Cardiac muscle cell (in vitro differentiated cells and primary cell): ENCODE measurements at regions not wholly inside any gene's neighbourhood (a gene's known extent, or its start where the extent isn't known, plus 50 kb on each side); places are given as distances from the start of the nearest gene placed in this dataset.

Experiments used
- DNase-seq, 2 donors: peaks; one replicate each; pipeline versions ENCODE4 v3.0.0 to v3.0.0-alpha.2; 2010 to 2017; ENCODE audit warnings: low read depth in 1 of 2, low spot score in 1 of 2
- H3K27ac ChIP-seq: fragments of 200-600 bp; sonication (generic); 2 replicates; pipeline ENCODE4 v1.5.1; 2016
- H3K27me3 ChIP-seq: fragments of 200-600 bp; sonication (generic); 2 replicates; pipeline ENCODE4 v1.6.0; 2016; ENCODE audit warnings: control low read depth
- H3K36me3 ChIP-seq: fragments of 200-600 bp; sonication (generic); 2 replicates; pipeline ENCODE4 v1.5.1; 2016; ENCODE audit warnings: control low read depth
- H3K4me1 ChIP-seq: fragments of 200-600 bp; sonication (generic); 2 replicates; pipeline ENCODE4 v1.8.1; 2017; ENCODE audit warnings: low read depth, mild to moderate bottlenecking, mixed run types
- H3K4me3 ChIP-seq: fragments of 200-600 bp; sonication (generic); 2 replicates; pipeline ENCODE4 v1.5.1; 2016; ENCODE audit warnings: mild to moderate bottlenecking
- H3K9me3 ChIP-seq: fragments of 200-600 bp; sonication (generic); 2 replicates; pipeline ENCODE4 v1.5.1; 2017; ENCODE audit warnings: low read depth, mild to moderate bottlenecking, control low read depth
- CTCF ChIP-seq: IDR thresholded peaks from 2 replicates; pipeline ENCODE4 v1.5.1; 2012; ENCODE audit warnings: low read depth, mild to moderate bottlenecking, low read length

- TF ChIP-seq CTCF, result no peak
- no peaks in the 10 kb centered on the region for H3K4me1 ChIP-seq
- no peak for DNase-seq
Measured at GRCh38 chr6:151719070-151719469, 88.4 kb upstream of the ESR1 start.

GRCh38 chr6:151721146-151721545 is 86.3 kb upstream of the ESR1 start:
- Histone ChIP-seq H3K27ac (no peak overlapping the region), H3K36me3 (no peaks in the 10 kb centered on the region), H3K27me3 (no peaks in the 10 kb centered on the region), H3K4me3 (no peak overlapping the region), H3K9me3 (no peaks in the 10 kb centered on the region), H3K4me1 (no peaks in the 10 kb centered on the region)
- TF ChIP-seq CTCF, result no peak
- no peak for DNase-seq

More at GRCh38 chr6:151719070-151719469, 88.4 kb upstream of the ESR1 start:
- Histone ChIP-seq H3K27me3 (no peaks in the 10 kb centered on the region), H3K9me3 (no peaks in the 10 kb centered on the region), H3K4me3 (no peak overlapping the region), H3K36me3 (no peaks in the 10 kb centered on the region), H3K27ac (no peak overlapping the region)

DNA sequence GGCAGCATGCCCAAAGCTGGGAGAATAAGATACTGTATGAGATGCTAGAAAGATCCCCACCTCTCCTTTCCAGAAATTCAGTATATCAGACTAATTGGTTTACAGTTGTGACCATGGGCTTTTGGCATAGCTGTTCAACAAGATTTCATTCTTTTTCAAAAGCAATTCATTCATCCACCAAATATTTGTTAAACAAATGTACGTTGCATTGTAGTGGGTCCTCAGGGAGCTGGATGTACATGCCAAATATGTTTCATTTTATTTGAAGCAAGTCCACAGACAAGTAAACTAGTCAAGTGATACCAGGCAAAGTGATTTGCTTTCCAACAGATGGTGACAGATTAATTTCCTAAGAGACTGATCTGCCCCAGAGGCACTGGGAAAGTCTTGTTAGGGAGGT is 85.8 kb upstream of the ESR1 start:
- TF ChIP-seq CTCF, result no peak
- no peak for DNase-seq

DNA sequence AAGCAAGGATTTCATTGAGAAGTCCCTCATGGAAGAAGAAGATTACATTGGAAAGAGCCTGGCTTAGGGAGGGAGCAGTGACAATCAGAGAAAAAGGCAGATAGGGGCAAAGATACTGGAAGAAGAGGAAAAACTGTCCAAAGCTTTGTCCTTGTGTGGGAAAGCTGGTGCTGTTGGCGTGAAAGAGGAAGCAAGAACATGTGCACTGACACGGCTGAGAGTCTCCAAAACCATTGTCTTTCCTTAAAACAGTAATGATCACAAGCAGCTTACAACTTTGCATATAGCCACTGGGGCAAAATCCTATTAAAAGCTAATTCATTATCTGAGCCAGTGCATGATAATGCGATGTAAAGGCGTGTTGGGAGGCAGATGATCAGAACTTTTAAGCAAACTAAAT is 85.1 kb upstream of the ESR1 start:
- no peak for TF ChIP-seq CTCF
- no peak overlapping the region for H3K27ac ChIP-seq
- no peaks in the 10 kb centered on the region for H3K4me1 ChIP-seq
- DNase-seq, result no peak
- no peaks in the 10 kb centered on the region for H3K9me3 ChIP-seq
- no peaks in the 10 kb centered on the region for H3K36me3 ChIP-seq
- no peaks in the 10 kb centered on the region for H3K27me3 ChIP-seq
- H3K4me3 ChIP-seq, result no peak overlapping the region

More for the DNA sequence above, 85.8 kb upstream of the ESR1 start:
- Histone ChIP-seq H3K9me3 (no peaks in the 10 kb centered on the region), H3K27me3 (no peaks in the 10 kb centered on the region), H3K36me3 (no peaks in the 10 kb centered on the region), H3K4me1 (no peaks in the 10 kb centered on the region), H3K4me3 (no peak overlapping the region), H3K27ac (no peak overlapping the region)

DNA sequence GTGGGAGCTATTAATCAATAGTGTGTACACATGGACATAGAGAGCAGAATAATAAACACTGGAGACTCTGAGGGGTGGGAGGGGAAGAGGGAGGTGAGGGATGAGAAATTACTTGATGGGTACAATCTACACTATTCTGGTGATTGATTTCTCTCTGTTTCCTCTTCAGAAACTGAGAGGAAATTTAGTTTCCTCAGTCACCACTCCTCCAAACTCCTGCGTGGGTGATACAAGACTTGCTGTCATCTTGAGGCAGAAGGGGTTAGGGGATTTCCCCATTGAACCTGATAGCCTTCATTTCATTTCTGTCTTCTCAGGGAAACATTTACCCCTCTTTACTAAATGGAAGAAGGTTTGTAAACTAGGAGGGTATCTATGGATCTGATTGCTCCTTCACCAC is 84.3 kb upstream of the ESR1 start:
- TF ChIP-seq CTCF, result no peak
- H3K27ac ChIP-seq, result no peak overlapping the region
- no peaks in the 10 kb centered on the region for H3K27me3 ChIP-seq
- H3K9me3 ChIP-seq, result no peaks in the 10 kb centered on the region
- no peaks in the 10 kb centered on the region for H3K4me1 ChIP-seq
- no peaks in the 10 kb centered on the region for H3K36me3 ChIP-seq
- DNase-seq, result no peak
- no peak overlapping the region for H3K4me3 ChIP-seq
